ENCODE measurements at regions not wholly inside any gene's neighbourhood (a gene's known extent, or its start where the extent isn't known, plus 50 kb on each side); places are given as distances from the start of the nearest gene placed in this dataset.
A peak's percentile ranks its signal among the peaks of the same experiment; 100 is the strongest.

- 60% methylated on average over 1 of the region's 8 CpGs for WGBS (ENCODE audit: insufficient coverage)
- no peak for DNase-seq (ENCODE audit: low read depth in 4 of 6, low spot score in 6 of 6)
- Histone ChIP-seq H3K27ac (ENCODE audit: low read depth, low read length) (no peak overlapping the region), H3K27me3 (ENCODE audit: control insufficient read depth, insufficient read depth, low read length) (no peaks in the 10 kb centered on the region), H3K4me3 (ENCODE audit: low read depth, low read length) (no peak overlapping the region), H3K9me3 (ENCODE audit: control insufficient read depth, insufficient read depth, low read length) (no peaks in the 10 kb centered on the region), H3K36me3 (ENCODE audit: control insufficient read depth, insufficient read depth, low read length) (no peaks in the 10 kb centered on the region), H3K4me1 (ENCODE audit: control insufficient read depth, insufficient read depth, low read length) (no peaks in the 10 kb centered on the region)
These were observed 1143.2 kb upstream of the CDH6 start for GRCh38 chr5:30050056-30050815.

- no peaks in the 10 kb centered on the region for H3K4me1 ChIP-seq (ENCODE audit: control insufficient read depth, insufficient read depth, low read length)
- 89% methylated on average over 10 of the region's 10 CpGs for WGBS (ENCODE audit: insufficient coverage)
- no peak overlapping the region for H3K4me3 ChIP-seq (ENCODE audit: low read depth, low read length)
- H3K27ac ChIP-seq (ENCODE audit: low read depth, low read length) = no peak overlapping the region
- no peak for DNase-seq (ENCODE audit: low read depth in 4 of 6, low spot score in 6 of 6)
- no peaks in the 10 kb centered on the region for H3K36me3 ChIP-seq (ENCODE audit: control insufficient read depth, insufficient read depth, low read length)
- no peaks in the 10 kb centered on the region for H3K27me3 ChIP-seq (ENCODE audit: control insufficient read depth, insufficient read depth, low read length)
- H3K9me3 ChIP-seq (ENCODE audit: control insufficient read depth, insufficient read depth, low read length) = no peaks in the 10 kb centered on the region
These were observed 1150.8 kb upstream of the CDH6 start for GRCh38 chr5:30042677-30043076.

GRCh38 chr5:30041831-30042385, 1151.6 kb upstream of the CDH6 start:
- no peak for DNase-seq (ENCODE audit: low read depth in 4 of 6, low spot score in 6 of 6)
- Histone ChIP-seq H3K36me3 (ENCODE audit: control insufficient read depth, insufficient read depth, low read length) (no peaks in the 10 kb centered on the region), H3K27ac (ENCODE audit: low read depth, low read length) (no peak overlapping the region), H3K9me3 (ENCODE audit: control insufficient read depth, insufficient read depth, low read length) (no peaks in the 10 kb centered on the region), H3K4me1 (ENCODE audit: control insufficient read depth, insufficient read depth, low read length) (no peaks in the 10 kb centered on the region), H3K27me3 (ENCODE audit: control insufficient read depth, insufficient read depth, low read length) (no peaks in the 10 kb centered on the region), H3K4me3 (ENCODE audit: low read depth, low read length) (no peak overlapping the region)
- 93% methylated on average over 7 of the region's 7 CpGs for WGBS (ENCODE audit: insufficient coverage)

GRCh38 chr5:30041291-30041690, 1152.2 kb upstream of the CDH6 start:
- H3K27me3 ChIP-seq (ENCODE audit: control insufficient read depth, insufficient read depth, low read length) = no peaks in the 10 kb centered on the region
- WGBS (ENCODE audit: insufficient coverage) = 100% methylated on average over 1 of the region's 3 CpGs
- no peak overlapping the region for H3K4me3 ChIP-seq (ENCODE audit: low read depth, low read length)
- H3K4me1 ChIP-seq (ENCODE audit: control insufficient read depth, insufficient read depth, low read length) = no peaks in the 10 kb centered on the region
- H3K36me3 ChIP-seq (ENCODE audit: control insufficient read depth, insufficient read depth, low read length) = no peaks in the 10 kb centered on the region
- DNase-seq (ENCODE audit: low read depth in 4 of 6, low spot score in 6 of 6) = peak in 1 of 6 donors; percentile 44
- no peak overlapping the region for H3K27ac ChIP-seq (ENCODE audit: low read depth, low read length)
- H3K9me3 ChIP-seq (ENCODE audit: control insufficient read depth, insufficient read depth, low read length) = no peaks in the 10 kb centered on the region

GRCh38 chr5:30040488-30041118, 1152.9 kb upstream of the CDH6 start:
- Histone ChIP-seq H3K27me3 (ENCODE audit: control insufficient read depth, insufficient read depth, low read length) (no peaks in the 10 kb centered on the region), H3K4me1 (ENCODE audit: control insufficient read depth, insufficient read depth, low read length) (no peaks in the 10 kb centered on the region), H3K36me3 (ENCODE audit: control insufficient read depth, insufficient read depth, low read length) (no peaks in the 10 kb centered on the region), H3K27ac (ENCODE audit: low read depth, low read length) (no peak overlapping the region), H3K9me3 (ENCODE audit: control insufficient read depth, insufficient read depth, low read length) (no peaks in the 10 kb centered on the region), H3K4me3 (ENCODE audit: low read depth, low read length) (no peak overlapping the region)
- WGBS (ENCODE audit: insufficient coverage) = 6% methylated on average over 2 of the region's 6 CpGs
- DNase-seq (ENCODE audit: low read depth in 4 of 6, low spot score in 6 of 6) = peak; percentile 36 to 89 (median 50)

GRCh38 chr5:30039379-30039778, 1154.1 kb upstream of the CDH6 start:
- Histone ChIP-seq H3K4me3 (ENCODE audit: low read depth, low read length) (no peak overlapping the region), H3K9me3 (ENCODE audit: control insufficient read depth, insufficient read depth, low read length) (no peaks in the 10 kb centered on the region), H3K4me1 (ENCODE audit: control insufficient read depth, insufficient read depth, low read length) (no peaks in the 10 kb centered on the region), H3K36me3 (ENCODE audit: control insufficient read depth, insufficient read depth, low read length) (no peaks in the 10 kb centered on the region), H3K27ac (ENCODE audit: low read depth, low read length) (no peak overlapping the region), H3K27me3 (ENCODE audit: control insufficient read depth, insufficient read depth, low read length) (no peaks in the 10 kb centered on the region)
- DNase-seq (ENCODE audit: low read depth in 4 of 6, low spot score in 6 of 6) = no peak

GRCh38 chr5:30034870-30035269, 1158.6 kb upstream of the CDH6 start:
- Histone ChIP-seq H3K27me3 (ENCODE audit: control insufficient read depth, insufficient read depth, low read length) (no peaks in the 10 kb centered on the region), H3K4me3 (ENCODE audit: low read depth, low read length) (no peak overlapping the region), H3K36me3 (ENCODE audit: control insufficient read depth, insufficient read depth, low read length) (no peaks in the 10 kb centered on the region), H3K27ac (ENCODE audit: low read depth, low read length) (no peak overlapping the region), H3K4me1 (ENCODE audit: control insufficient read depth, insufficient read depth, low read length) (no peaks in the 10 kb centered on the region), H3K9me3 (ENCODE audit: control insufficient read depth, insufficient read depth, low read length) (no peaks in the 10 kb centered on the region)
- no peak for DNase-seq (ENCODE audit: low read depth in 4 of 6, low spot score in 6 of 6)
- WGBS (ENCODE audit: insufficient coverage) = 65% methylated on average over 2 of the region's 2 CpGs

- Histone ChIP-seq H3K4me3 (ENCODE audit: low read depth, low read length) (no peak overlapping the region), H3K27me3 (ENCODE audit: control insufficient read depth, insufficient read depth, low read length) (no peaks in the 10 kb centered on the region), H3K27ac (ENCODE audit: low read depth, low read length) (no peak overlapping the region), H3K36me3 (ENCODE audit: control insufficient read depth, insufficient read depth, low read length) (no peaks in the 10 kb centered on the region), H3K4me1 (ENCODE audit: control insufficient read depth, insufficient read depth, low read length) (no peaks in the 10 kb centered on the region), H3K9me3 (ENCODE audit: control insufficient read depth, insufficient read depth, low read length) (no peaks in the 10 kb centered on the region)
- no peak for DNase-seq (ENCODE audit: low read depth in 4 of 6, low spot score in 6 of 6)
- no CpG with 5 or more reads among the region's 2 CpGs for WGBS (ENCODE audit: insufficient coverage)
These were observed 1163.4 kb upstream of the CDH6 start for GRCh38 chr5:30030101-30030500.

GRCh38 chr5:30001826-30002225, 1191.7 kb upstream of the CDH6 start:
- Histone ChIP-seq H3K27me3 (ENCODE audit: control insufficient read depth, insufficient read depth, low read length) (no peaks in the 10 kb centered on the region), H3K4me3 (ENCODE audit: low read depth, low read length) (no peak overlapping the region), H3K36me3 (ENCODE audit: control insufficient read depth, insufficient read depth, low read length) (no peaks in the 10 kb centered on the region), H3K9me3 (ENCODE audit: control insufficient read depth, insufficient read depth, low read length) (no peaks in the 10 kb centered on the region), H3K27ac (ENCODE audit: low read depth, low read length) (no peak overlapping the region), H3K4me1 (ENCODE audit: control insufficient read depth, insufficient read depth, low read length) (no peaks in the 10 kb centered on the region)
- no CpG with 5 or more reads among the region's 2 CpGs for WGBS (ENCODE audit: insufficient coverage)
- DNase-seq (ENCODE audit: low read depth in 4 of 6, low spot score in 6 of 6) = no peak

GRCh38 chr5:30000231-30000630, 1193.3 kb upstream of the CDH6 start:
- Histone ChIP-seq H3K4me1 (ENCODE audit: control insufficient read depth, insufficient read depth, low read length) (no peaks in the 10 kb centered on the region), H3K27ac (ENCODE audit: low read depth, low read length) (no peak overlapping the region), H3K4me3 (ENCODE audit: low read depth, low read length) (no peak overlapping the region), H3K9me3 (ENCODE audit: control insufficient read depth, insufficient read depth, low read length) (no peaks in the 10 kb centered on the region), H3K27me3 (ENCODE audit: control insufficient read depth, insufficient read depth, low read length) (no peaks in the 10 kb centered on the region), H3K36me3 (ENCODE audit: control insufficient read depth, insufficient read depth, low read length) (no peaks in the 10 kb centered on the region)
- DNase-seq (ENCODE audit: low read depth in 4 of 6, low spot score in 6 of 6) = no peak

All from spinal cord (tissue), 9 donors.